Trophoblast cell (in vitro differentiated cells and primary cell): ENCODE measurements at regions not wholly inside any gene's neighbourhood (a gene's known extent, or its start where the extent isn't known, plus 50 kb on each side); places are given as distances from the start of the nearest gene placed in this dataset.

ENCODE experiments used
- DNase-seq, 2 donors: peaks; one replicate each; pipeline ENCODE4 v3.0.0-alpha.2; 2016
- H2AFZ ChIP-seq: 2 replicates; pipeline ENCODE4 v1.6.1; 2013; ENCODE audit warnings: low read length, moderate library complexity, mild to moderate bottlenecking; ENCODE audit not compliant: insufficient read depth, poor library complexity
- H2AK5ac ChIP-seq: 2 replicates; pipeline ENCODE4 v1.6.1; 2013; ENCODE audit warnings: mild to moderate bottlenecking, low read length
- H2BK120ac ChIP-seq: 2 replicates; pipeline ENCODE4 v1.6.1; 2013; ENCODE audit warnings: low read length, mild to moderate bottlenecking, moderate library complexity; ENCODE audit not compliant: insufficient read depth, poor library complexity
- H2BK12ac ChIP-seq: 2 replicates; pipeline ENCODE4 v1.6.1; 2013; ENCODE audit warnings: mild to moderate bottlenecking, low read length, moderate library complexity
- H2BK5ac ChIP-seq: 2 replicates; pipeline ENCODE4 v1.6.1; 2013; ENCODE audit warnings: low read length, low read depth, moderate library complexity, mild to moderate bottlenecking; ENCODE audit not compliant: poor library complexity
- H3K14ac ChIP-seq: 2 replicates; pipeline ENCODE4 v1.6.1; 2013; ENCODE audit warnings: mild to moderate bottlenecking, low read length
- H3K18ac ChIP-seq: 2 replicates; pipeline ENCODE4 v1.6.1; 2013; ENCODE audit warnings: mild to moderate bottlenecking, low read length
- H3K23ac ChIP-seq: 2 replicates; pipeline ENCODE4 v1.6.1; 2013; ENCODE audit warnings: low read length
- H3K27ac ChIP-seq: 2 replicates; pipeline ENCODE4 v1.5.1; 2013; ENCODE audit warnings: low read depth, mild to moderate bottlenecking, inconsistent platforms, low read length, moderate library complexity
- H3K27me3 ChIP-seq: 2 replicates; pipeline ENCODE4 v1.6.1; 2013; ENCODE audit warnings: inconsistent platforms, mild to moderate bottlenecking, low read length, moderate library complexity; ENCODE audit not compliant: insufficient read depth
- H3K36me3 ChIP-seq, 2 experiments: 1 replicate in 1 of 2; 2 replicates in 1 of 2; pipeline ENCODE4 v1.6.1; 2013; ENCODE audit warnings: low read length in 2 of 2, mild to moderate bottlenecking in 2 of 2, moderate library complexity in 1 of 2; ENCODE audit not compliant: insufficient read depth in 2 of 2, control insufficient read depth in 1 of 2
- H3K4ac ChIP-seq: 2 replicates; pipeline ENCODE4 v1.6.1; 2013; ENCODE audit warnings: low read depth, mild to moderate bottlenecking, low read length, moderate library complexity
- H3K4me1 ChIP-seq, 2 experiments: 1 replicate in 1 of 2; 2 replicates in 1 of 2; pipeline ENCODE4 v1.6.1; 2013; ENCODE audit warnings: low read length in 2 of 2, mild to moderate bottlenecking in 2 of 2, moderate library complexity in 1 of 2; ENCODE audit not compliant: insufficient read depth in 2 of 2, control insufficient read depth in 1 of 2
- H3K4me2 ChIP-seq: 2 replicates; pipeline ENCODE4 v1.6.1; 2013; ENCODE audit warnings: inconsistent platforms, mild to moderate bottlenecking, low read length, moderate library complexity
- H3K4me3 ChIP-seq: 2 replicates; pipeline ENCODE4 v1.5.1; 2013; ENCODE audit warnings: mild to moderate bottlenecking, low read depth, low read length, inconsistent platforms
- H3K79me1 ChIP-seq: one replicate; pipeline ENCODE4 v1.6.1; 2013; ENCODE audit warnings: low read length
- H3K79me2 ChIP-seq: 2 replicates; pipeline ENCODE4 v1.6.1; 2013; ENCODE audit warnings: low read length, mild to moderate bottlenecking; ENCODE audit not compliant: control insufficient read depth, insufficient read depth, poor library complexity
- H3K9ac ChIP-seq: 2 replicates; pipeline ENCODE4 v1.6.1; 2013; ENCODE audit warnings: mild to moderate bottlenecking, low read length
- H3K9me3 ChIP-seq: 2 replicates; pipeline ENCODE4 v1.6.1; 2013; ENCODE audit warnings: low read depth, mild to moderate bottlenecking, control low read depth, inconsistent platforms, low read length; ENCODE audit not compliant: insufficient read depth
- H4K12ac ChIP-seq: 2 replicates; pipeline ENCODE4 v1.6.1; 2013; ENCODE audit warnings: low read depth, mild to moderate bottlenecking, low read length, moderate library complexity
- H4K8ac ChIP-seq: 2 replicates; pipeline ENCODE4 v1.6.1; 2013; ENCODE audit warnings: low read depth, mild to moderate bottlenecking, low read length, moderate library complexity
- H4K91ac ChIP-seq: one replicate; pipeline ENCODE4 v1.6.1; 2013; ENCODE audit warnings: low read depth, mild to moderate bottlenecking, low read length, moderate library complexity
- WGBS: extraction: QIAGEN DNeasy Blood & Tissue Kit; methylation state at CpG from one replicate; pipeline ENCODE4 v1.1.7; 2013; ENCODE audit warnings: missing lambda C conversion rate; ENCODE audit not compliant: insufficient read length, insufficient coverage; ENCODE audit errors: extremely low coverage; 5-methylcytosine and 5-hydroxymethylcytosine counted together

DNA sequence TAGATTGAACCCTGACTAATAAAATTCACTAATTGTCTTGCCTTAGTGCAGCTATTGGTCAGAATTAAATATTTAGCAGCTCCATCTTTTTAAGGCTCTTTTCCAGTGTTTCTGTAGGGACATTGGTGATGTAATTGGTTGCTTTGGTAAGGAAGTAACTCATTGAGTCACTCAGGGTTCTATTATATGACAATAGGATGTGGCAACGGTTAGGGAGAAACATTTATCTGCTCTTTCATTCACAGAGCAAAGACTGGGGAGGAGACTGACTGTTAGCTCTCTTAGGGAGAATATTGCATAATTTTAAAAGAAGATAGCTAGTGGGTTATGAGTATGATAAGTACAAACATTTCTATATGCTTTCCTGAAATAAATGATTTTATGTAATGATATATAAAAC is 616.5 kb downstream of the TRHDE start:
- Histone ChIP-seq H3K9ac (no peak overlapping the region), H3K4me3 (no peak overlapping the region)

DNA sequence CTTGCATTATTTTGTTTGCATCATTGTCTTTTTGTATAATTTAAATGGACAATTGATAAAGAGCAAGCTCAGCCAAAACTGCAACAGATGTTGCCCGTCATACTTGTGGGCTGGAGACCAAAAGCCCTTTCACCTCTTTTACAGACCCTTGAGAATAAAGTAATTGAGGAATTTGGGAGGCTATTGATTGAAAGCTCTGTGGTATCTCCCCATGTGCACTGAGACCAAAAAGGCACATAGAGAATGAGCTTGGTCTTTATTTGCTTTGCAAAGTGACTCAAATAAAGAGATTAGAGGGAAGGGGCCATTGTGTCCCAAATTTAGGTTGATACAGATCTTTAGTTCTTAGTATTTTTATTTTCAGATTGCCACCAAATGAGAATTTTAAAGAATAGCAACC is 617.6 kb downstream of the TRHDE start:
- no peak overlapping the region for H4K8ac ChIP-seq
- no peak overlapping the region for H2BK120ac ChIP-seq
- H3K9me3 ChIP-seq: no peaks in the 10 kb centered on the region
- H3K4me2 ChIP-seq: no peak overlapping the region
- H2BK5ac ChIP-seq: no peak overlapping the region
- WGBS: no CpG with 5 or more reads among the region's 1 CpG
- no peaks in the 10 kb centered on the region for H3K79me2 ChIP-seq
- H3K18ac ChIP-seq: no peak overlapping the region
- no peak for DNase-seq
- no peak overlapping the region for H4K91ac ChIP-seq
- H3K27me3 ChIP-seq: no peaks in the 10 kb centered on the region
- no peak overlapping the region for H3K4ac ChIP-seq
- H2AFZ ChIP-seq: no peak overlapping the region
- no peak overlapping the region for H3K27ac ChIP-seq
- no peak overlapping the region for H3K9ac ChIP-seq
- H2BK12ac ChIP-seq: no peak overlapping the region
- no peak overlapping the region for H2AK5ac ChIP-seq
- no peaks in the 10 kb centered on the region for H3K36me3 ChIP-seq
- H3K4me3 ChIP-seq: no peak overlapping the region
- H4K12ac ChIP-seq: no peak overlapping the region
- no peaks in the 10 kb centered on the region for H3K79me1 ChIP-seq
- H3K23ac ChIP-seq: no peak overlapping the region
- no peak overlapping the region for H3K14ac ChIP-seq
- H3K4me1 ChIP-seq: no peaks in the 10 kb centered on the region

More for the DNA sequence above, 616.5 kb downstream of the TRHDE start:
- Histone ChIP-seq H3K23ac (no peak overlapping the region), H3K14ac (no peak overlapping the region), H2BK5ac (no peak overlapping the region), H3K27me3 (no peaks in the 10 kb centered on the region), H2BK120ac (no peak overlapping the region), H3K79me2 (no peaks in the 10 kb centered on the region), H3K9me3 (no peaks in the 10 kb centered on the region), H3K27ac (no peak overlapping the region), H3K36me3 (no peaks in the 10 kb centered on the region), H2AK5ac (no peak overlapping the region), H3K4ac (no peak overlapping the region), H4K12ac (no peak overlapping the region), H2AFZ (no peak overlapping the region), H3K4me2 (no peak overlapping the region), H4K8ac (no peak overlapping the region), H3K4me1 (no peaks in the 10 kb centered on the region), H2BK12ac (no peak overlapping the region), H3K18ac (no peak overlapping the region), H3K79me1 (no peaks in the 10 kb centered on the region), H4K91ac (no peak overlapping the region)
- WGBS: no CpG with 5 or more reads among the region's 1 CpG
- DNase-seq: no peak

DNA sequence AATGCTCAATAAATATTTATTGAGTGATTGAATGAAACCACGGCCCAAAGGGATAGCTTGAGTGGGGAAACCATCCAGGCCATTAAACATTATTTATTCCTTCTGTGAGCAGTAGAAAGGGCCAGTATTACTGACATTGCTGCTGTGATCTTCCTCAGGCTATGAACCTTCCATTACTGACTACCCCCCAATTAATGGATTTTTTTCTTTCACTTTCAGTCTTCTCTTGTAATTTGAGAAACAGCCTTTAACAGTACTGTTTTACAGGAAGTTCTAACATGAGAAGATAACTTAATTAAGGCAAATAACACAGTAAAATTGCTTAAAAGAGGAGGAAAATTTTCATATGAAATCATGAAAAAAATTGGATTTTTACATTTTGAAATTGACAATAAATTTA is 629.5 kb downstream of the TRHDE start:
- H3K9me3 ChIP-seq: no peaks in the 10 kb centered on the region
- H3K4ac ChIP-seq: no peak overlapping the region
- WGBS: no CpG with 5 or more reads among the region's 1 CpG
- H2AK5ac ChIP-seq: no peak overlapping the region
- no peak overlapping the region for H3K14ac ChIP-seq
- H3K79me2 ChIP-seq: no peaks in the 10 kb centered on the region
- no peak overlapping the region for H3K27ac ChIP-seq
- no peak for DNase-seq
- no peak overlapping the region for H2BK120ac ChIP-seq
- H3K18ac ChIP-seq: no peak overlapping the region
- H3K79me1 ChIP-seq: no peaks in the 10 kb centered on the region
- no peak overlapping the region for H3K4me3 ChIP-seq
- no peak overlapping the region for H3K23ac ChIP-seq
- no peak overlapping the region for H2AFZ ChIP-seq
- H2BK5ac ChIP-seq: no peak overlapping the region
- H4K91ac ChIP-seq: no peak overlapping the region
- no peak overlapping the region for H2BK12ac ChIP-seq
- H3K9ac ChIP-seq: no peak overlapping the region
- H3K4me2 ChIP-seq: no peak overlapping the region
- H3K4me1 ChIP-seq: no peaks in the 10 kb centered on the region
- H4K12ac ChIP-seq: no peak overlapping the region
- H4K8ac ChIP-seq: no peak overlapping the region
- H3K36me3 ChIP-seq: no peaks in the 10 kb centered on the region
- H3K27me3 ChIP-seq: no peaks in the 10 kb centered on the region

DNA sequence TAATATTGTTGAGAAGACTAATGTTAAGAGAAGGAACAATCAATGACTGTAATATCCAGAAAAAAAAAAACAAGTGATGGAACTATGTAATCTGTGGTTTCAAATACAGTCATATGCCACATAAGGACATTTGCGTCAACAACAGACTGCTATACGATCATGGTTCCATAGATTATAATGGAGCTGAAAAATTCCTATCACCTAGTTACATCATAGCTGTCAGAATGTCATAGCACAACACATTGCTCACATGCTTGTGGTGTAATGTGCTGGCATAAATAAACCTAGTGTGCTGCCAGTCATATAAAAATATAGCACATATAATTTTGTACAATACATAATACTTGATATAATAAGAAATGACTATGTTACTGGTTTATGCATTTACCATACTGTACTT is 653.5 kb downstream of the TRHDE start:
- Histone ChIP-seq H4K8ac (no peak overlapping the region), H3K4me3 (no peak overlapping the region), H3K4ac (no peak overlapping the region), H3K27me3 (no peaks in the 10 kb centered on the region), H3K4me2 (no peak overlapping the region), H2BK5ac (no peak overlapping the region), H3K9me3 (no peaks in the 10 kb centered on the region), H2AFZ (no peak overlapping the region), H3K79me1 (no peaks in the 10 kb centered on the region), H2BK120ac (no peak overlapping the region), H4K12ac (no peak overlapping the region), H3K4me1 (no peaks in the 10 kb centered on the region), H2AK5ac (no peak overlapping the region), H3K36me3 (no peaks in the 10 kb centered on the region), H4K91ac (no peak overlapping the region), H3K14ac (no peak overlapping the region), H3K23ac (no peak overlapping the region), H2BK12ac (no peak overlapping the region), H3K18ac (no peak overlapping the region), H3K27ac (no peak overlapping the region), H3K9ac (no peak overlapping the region), H3K79me2 (no peaks in the 10 kb centered on the region)
- peak in 1 of 2 donors; percentile 38 for DNase-seq
- WGBS: no CpG with 5 or more reads among the region's 2 CpGs
